Trophoblast cell (in vitro differentiated cells and primary cell): ENCODE measurements at regions not wholly inside any gene's neighbourhood (a gene's known extent, or its start where the extent isn't known, plus 50 kb on each side); places are given as distances from the start of the nearest gene placed in this dataset.

ENCODE experiments used
- DNase-seq, 2 donors: peaks; one replicate each; pipeline ENCODE4 v3.0.0-alpha.2; 2016
- H2AFZ ChIP-seq: 2 replicates; pipeline ENCODE4 v1.6.1; 2013; ENCODE audit warnings: low read length, moderate library complexity, mild to moderate bottlenecking; ENCODE audit not compliant: insufficient read depth, poor library complexity
- H2AK5ac ChIP-seq: 2 replicates; pipeline ENCODE4 v1.6.1; 2013; ENCODE audit warnings: mild to moderate bottlenecking, low read length
- H2BK120ac ChIP-seq: 2 replicates; pipeline ENCODE4 v1.6.1; 2013; ENCODE audit warnings: low read length, mild to moderate bottlenecking, moderate library complexity; ENCODE audit not compliant: insufficient read depth, poor library complexity
- H2BK12ac ChIP-seq: 2 replicates; pipeline ENCODE4 v1.6.1; 2013; ENCODE audit warnings: mild to moderate bottlenecking, low read length, moderate library complexity
- H2BK5ac ChIP-seq: 2 replicates; pipeline ENCODE4 v1.6.1; 2013; ENCODE audit warnings: low read length, low read depth, moderate library complexity, mild to moderate bottlenecking; ENCODE audit not compliant: poor library complexity
- H3K14ac ChIP-seq: 2 replicates; pipeline ENCODE4 v1.6.1; 2013; ENCODE audit warnings: mild to moderate bottlenecking, low read length
- H3K18ac ChIP-seq: 2 replicates; pipeline ENCODE4 v1.6.1; 2013; ENCODE audit warnings: mild to moderate bottlenecking, low read length
- H3K23ac ChIP-seq: 2 replicates; pipeline ENCODE4 v1.6.1; 2013; ENCODE audit warnings: low read length
- H3K27ac ChIP-seq: 2 replicates; pipeline ENCODE4 v1.5.1; 2013; ENCODE audit warnings: low read depth, mild to moderate bottlenecking, inconsistent platforms, low read length, moderate library complexity
- H3K27me3 ChIP-seq: 2 replicates; pipeline ENCODE4 v1.6.1; 2013; ENCODE audit warnings: inconsistent platforms, mild to moderate bottlenecking, low read length, moderate library complexity; ENCODE audit not compliant: insufficient read depth
- H3K36me3 ChIP-seq, 2 experiments: 1 replicate in 1 of 2; 2 replicates in 1 of 2; pipeline ENCODE4 v1.6.1; 2013; ENCODE audit warnings: low read length in 2 of 2, mild to moderate bottlenecking in 2 of 2, moderate library complexity in 1 of 2; ENCODE audit not compliant: insufficient read depth in 2 of 2, control insufficient read depth in 1 of 2
- H3K4ac ChIP-seq: 2 replicates; pipeline ENCODE4 v1.6.1; 2013; ENCODE audit warnings: low read depth, mild to moderate bottlenecking, low read length, moderate library complexity
- H3K4me1 ChIP-seq, 2 experiments: 1 replicate in 1 of 2; 2 replicates in 1 of 2; pipeline ENCODE4 v1.6.1; 2013; ENCODE audit warnings: low read length in 2 of 2, mild to moderate bottlenecking in 2 of 2, moderate library complexity in 1 of 2; ENCODE audit not compliant: insufficient read depth in 2 of 2, control insufficient read depth in 1 of 2
- H3K4me2 ChIP-seq: 2 replicates; pipeline ENCODE4 v1.6.1; 2013; ENCODE audit warnings: inconsistent platforms, mild to moderate bottlenecking, low read length, moderate library complexity
- H3K4me3 ChIP-seq: 2 replicates; pipeline ENCODE4 v1.5.1; 2013; ENCODE audit warnings: mild to moderate bottlenecking, low read depth, low read length, inconsistent platforms
- H3K79me1 ChIP-seq: one replicate; pipeline ENCODE4 v1.6.1; 2013; ENCODE audit warnings: low read length
- H3K79me2 ChIP-seq: 2 replicates; pipeline ENCODE4 v1.6.1; 2013; ENCODE audit warnings: low read length, mild to moderate bottlenecking; ENCODE audit not compliant: control insufficient read depth, insufficient read depth, poor library complexity
- H3K9ac ChIP-seq: 2 replicates; pipeline ENCODE4 v1.6.1; 2013; ENCODE audit warnings: mild to moderate bottlenecking, low read length
- H3K9me3 ChIP-seq: 2 replicates; pipeline ENCODE4 v1.6.1; 2013; ENCODE audit warnings: low read depth, mild to moderate bottlenecking, control low read depth, inconsistent platforms, low read length; ENCODE audit not compliant: insufficient read depth
- H4K12ac ChIP-seq: 2 replicates; pipeline ENCODE4 v1.6.1; 2013; ENCODE audit warnings: low read depth, mild to moderate bottlenecking, low read length, moderate library complexity
- H4K8ac ChIP-seq: 2 replicates; pipeline ENCODE4 v1.6.1; 2013; ENCODE audit warnings: low read depth, mild to moderate bottlenecking, low read length, moderate library complexity
- H4K91ac ChIP-seq: one replicate; pipeline ENCODE4 v1.6.1; 2013; ENCODE audit warnings: low read depth, mild to moderate bottlenecking, low read length, moderate library complexity
- WGBS: extraction: QIAGEN DNeasy Blood & Tissue Kit; methylation state at CpG from one replicate; pipeline ENCODE4 v1.1.7; 2013; ENCODE audit warnings: missing lambda C conversion rate; ENCODE audit not compliant: insufficient read length, insufficient coverage; ENCODE audit errors: extremely low coverage; 5-methylcytosine and 5-hydroxymethylcytosine counted together

GRCh38 chr6:22925920-22926789 is 356.8 kb downstream of the HDGFL1 start:
- no peak overlapping the region for H3K4ac ChIP-seq
- no peak overlapping the region for H2BK5ac ChIP-seq
- no peaks in the 10 kb centered on the region for H3K79me2 ChIP-seq
- H3K4me3 ChIP-seq: no peak overlapping the region
- H4K8ac ChIP-seq: no peak overlapping the region
- peaks cover 4% of the 10 kb centered on the region for H3K79me1 ChIP-seq
- no peak overlapping the region for H2AFZ ChIP-seq
- H4K91ac ChIP-seq: no peak overlapping the region
- H3K23ac ChIP-seq: no peak overlapping the region
- no peak overlapping the region for H3K18ac ChIP-seq
- no peak overlapping the region for H3K27ac ChIP-seq
- no peak overlapping the region for H3K4me2 ChIP-seq
- no peak overlapping the region for H3K14ac ChIP-seq
- H3K9ac ChIP-seq: no peak overlapping the region
- peak; percentile 51 to 86 for DNase-seq
- no peaks in the 10 kb centered on the region for H3K27me3 ChIP-seq
- peaks cover 0 to 4% of the 10 kb centered on the region in 2 experiments for H3K4me1 ChIP-seq
- H3K9me3 ChIP-seq: no peaks in the 10 kb centered on the region
- no peak overlapping the region for H2BK120ac ChIP-seq
- H3K36me3 ChIP-seq: no peaks in the 10 kb centered on the region
- no peak overlapping the region for H4K12ac ChIP-seq
- H2AK5ac ChIP-seq: no peak overlapping the region
- WGBS: no CpG with 5 or more reads among the region's 4 CpGs
- H2BK12ac ChIP-seq: no peak overlapping the region

GRCh38 chr6:22926790-22927354 is 357.5 kb downstream of the HDGFL1 start:
- Histone ChIP-seq H4K12ac (no peak overlapping the region), H2BK12ac (no peak overlapping the region), H3K27me3 (no peaks in the 10 kb centered on the region), H3K23ac (no peak overlapping the region), H3K4me2 (no peak overlapping the region), H3K4ac (no peak overlapping the region), H2AK5ac (no peak overlapping the region), H3K36me3 (no peaks in the 10 kb centered on the region), H2BK5ac (no peak overlapping the region), H3K9ac (no peak overlapping the region), H3K79me1 (peaks cover 4% of the 10 kb centered on the region), H2AFZ (no peak overlapping the region), H2BK120ac (no peak overlapping the region), H3K27ac (no peak overlapping the region), H3K14ac (no peak overlapping the region), H3K4me3 (no peak overlapping the region), H3K9me3 (no peaks in the 10 kb centered on the region), H3K18ac (no peak overlapping the region), H4K91ac (no peak overlapping the region), H4K8ac (no peak overlapping the region), H3K79me2 (no peaks in the 10 kb centered on the region), H3K4me1 (peaks cover 0 to 4% of the 10 kb centered on the region in 2 experiments)
- DNase-seq: no peak
- no CpG with 5 or more reads among the region's 2 CpGs for WGBS

GRCh38 chr6:22928775-22929174 is 359.4 kb downstream of the HDGFL1 start:
- H3K4me3 ChIP-seq: no peak overlapping the region
- H4K12ac ChIP-seq: no peak overlapping the region
- H3K4ac ChIP-seq: no peak overlapping the region
- no peak overlapping the region for H2BK12ac ChIP-seq
- no peak overlapping the region for H2BK120ac ChIP-seq
- no peak overlapping the region for H3K4me2 ChIP-seq
- peaks cover 3% of the 10 kb centered on the region for H3K79me1 ChIP-seq
- H3K9me3 ChIP-seq: no peaks in the 10 kb centered on the region
- no peak overlapping the region for H4K91ac ChIP-seq
- DNase-seq: no peak
- H3K27ac ChIP-seq: no peak overlapping the region
- H4K8ac ChIP-seq: no peak overlapping the region
- H3K18ac ChIP-seq: no peak overlapping the region
- H3K14ac ChIP-seq: no peak overlapping the region
- no peak overlapping the region for H3K23ac ChIP-seq
- H2BK5ac ChIP-seq: no peak overlapping the region
- no peaks in the 10 kb centered on the region for H3K36me3 ChIP-seq
- H2AK5ac ChIP-seq: no peak overlapping the region
- H3K9ac ChIP-seq: no peak overlapping the region
- H2AFZ ChIP-seq: no peak overlapping the region
- H3K79me2 ChIP-seq: no peaks in the 10 kb centered on the region
- no peaks in the 10 kb centered on the region for H3K27me3 ChIP-seq
- WGBS: no CpG with 5 or more reads among the region's 2 CpGs
- H3K4me1 ChIP-seq: peaks cover 0 to 4% of the 10 kb centered on the region in 2 experiments

- Histone ChIP-seq H3K79me2 (no peaks in the 10 kb centered on the region), H3K14ac (no peak overlapping the region), H3K23ac (no peak overlapping the region), H3K9ac (no peak overlapping the region), H3K4ac (no peak overlapping the region), H3K4me3 (no peak overlapping the region), H3K18ac (no peak overlapping the region), H2BK120ac (no peak overlapping the region), H3K27ac (no peak overlapping the region), H4K12ac (no peak overlapping the region), H3K79me1 (peaks cover 3% of the 10 kb centered on the region), H2AK5ac (no peak overlapping the region), H3K9me3 (no peaks in the 10 kb centered on the region), H2AFZ (no peak overlapping the region), H2BK12ac (no peak overlapping the region), H3K36me3 (no peaks in the 10 kb centered on the region), H3K4me1 (peaks cover 0 to 4% of the 10 kb centered on the region in 2 experiments), H3K4me2 (no peak overlapping the region), H4K91ac (no peak overlapping the region), H3K27me3 (no peaks in the 10 kb centered on the region), H4K8ac (no peak overlapping the region), H2BK5ac (no peak overlapping the region)
- no CpG with 5 or more reads among the region's 4 CpGs for WGBS
- DNase-seq: no peak
Measured at GRCh38 chr6:22929311-22929985, 360.1 kb downstream of the HDGFL1 start.
